ENCODE measurements at regions not wholly inside any gene's neighbourhood (a gene's known extent, or its start where the extent isn't known, plus 50 kb on each side); places are given as distances from the start of the nearest gene placed in this dataset.

GRCh38 chr5:34488984-34489383 is 167.1 kb upstream of the RAI14 start:
- TF ChIP-seq, protein P1, sequence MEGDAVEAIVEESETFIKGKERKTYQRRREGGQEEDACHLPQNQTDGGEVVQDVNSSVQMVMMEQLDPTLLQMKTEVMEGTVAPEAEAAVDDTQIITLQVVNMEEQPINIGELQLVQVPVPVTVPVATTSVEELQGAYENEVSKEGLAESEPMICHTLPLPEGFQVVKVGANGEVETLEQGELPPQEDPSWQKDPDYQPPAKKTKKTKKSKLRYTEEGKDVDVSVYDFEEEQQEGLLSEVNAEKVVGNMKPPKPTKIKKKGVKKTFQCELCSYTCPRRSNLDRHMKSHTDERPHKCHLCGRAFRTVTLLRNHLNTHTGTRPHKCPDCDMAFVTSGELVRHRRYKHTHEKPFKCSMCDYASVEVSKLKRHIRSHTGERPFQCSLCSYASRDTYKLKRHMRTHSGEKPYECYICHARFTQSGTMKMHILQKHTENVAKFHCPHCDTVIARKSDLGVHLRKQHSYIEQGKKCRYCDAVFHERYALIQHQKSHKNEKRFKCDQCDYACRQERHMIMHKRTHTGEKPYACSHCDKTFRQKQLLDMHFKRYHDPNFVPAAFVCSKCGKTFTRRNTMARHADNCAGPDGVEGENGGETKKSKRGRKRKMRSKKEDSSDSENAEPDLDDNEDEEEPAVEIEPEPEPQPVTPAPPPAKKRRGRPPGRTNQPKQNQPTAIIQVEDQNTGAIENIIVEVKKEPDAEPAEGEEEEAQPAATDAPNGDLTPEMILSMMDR (IDR thresholded peaks at IDR 0.05; ENCODE audit: low read length, missing control alignments): no peak
- DNase-seq (ENCODE audit: low read depth): no peak
- no peak overlapping the region for H3K4me3 ChIP-seq (replicated peaks; ENCODE audit: low read depth, low read length)

- no peak for DNase-seq (ENCODE audit: low read depth)
- TF ChIP-seq, protein P1 (IDR thresholded peaks at IDR 0.05; ENCODE audit: low read length, missing control alignments): no peak
- H3K4me3 ChIP-seq (replicated peaks; ENCODE audit: low read depth, low read length): no peak overlapping the region
These were observed 165.4 kb upstream of the RAI14 start for GRCh38 chr5:34490506-34491250.

GRCh38 chr5:34491251-34491620 is 164.9 kb upstream of the RAI14 start:
- DNase-seq (ENCODE audit: low read depth): no peak
- TF ChIP-seq, protein P1 (IDR thresholded peaks at IDR 0.05; ENCODE audit: low read length, missing control alignments): no peak
- no peak overlapping the region for H3K4me3 ChIP-seq (replicated peaks; ENCODE audit: low read depth, low read length)

- DNase-seq (ENCODE audit: low read depth): peak; percentile 62
- TF ChIP-seq, protein P1 (IDR thresholded peaks at IDR 0.05; ENCODE audit: low read length, missing control alignments): no peak
- H3K4me3 ChIP-seq (replicated peaks; ENCODE audit: low read depth, low read length): no peak overlapping the region
These were observed 161.9 kb upstream of the RAI14 start for GRCh38 chr5:34494111-34494755.

- no peak for DNase-seq (ENCODE audit: low read depth)
- H3K4me3 ChIP-seq (replicated peaks; ENCODE audit: low read depth, low read length): no peak overlapping the region
- TF ChIP-seq, protein P1 (IDR thresholded peaks at IDR 0.05; ENCODE audit: low read length, missing control alignments): no peak
These were observed 160.9 kb upstream of the RAI14 start for GRCh38 chr5:34495178-34495577.

GRCh38 chr5:34496260-34496691 is 159.9 kb upstream of the RAI14 start:
- no peak for DNase-seq (ENCODE audit: low read depth)
- H3K4me3 ChIP-seq (replicated peaks; ENCODE audit: low read depth, low read length): no peak overlapping the region
- TF ChIP-seq, protein P1 (IDR thresholded peaks at IDR 0.05; ENCODE audit: low read length, missing control alignments): no peak

Measured in fibroblast of pulmonary artery (primary cell).